ENCODE measurements at regions not wholly inside any gene's neighbourhood (a gene's known extent, or its start where the extent isn't known, plus 50 kb on each side); places are given as distances from the start of the nearest gene placed in this dataset.

DNA sequence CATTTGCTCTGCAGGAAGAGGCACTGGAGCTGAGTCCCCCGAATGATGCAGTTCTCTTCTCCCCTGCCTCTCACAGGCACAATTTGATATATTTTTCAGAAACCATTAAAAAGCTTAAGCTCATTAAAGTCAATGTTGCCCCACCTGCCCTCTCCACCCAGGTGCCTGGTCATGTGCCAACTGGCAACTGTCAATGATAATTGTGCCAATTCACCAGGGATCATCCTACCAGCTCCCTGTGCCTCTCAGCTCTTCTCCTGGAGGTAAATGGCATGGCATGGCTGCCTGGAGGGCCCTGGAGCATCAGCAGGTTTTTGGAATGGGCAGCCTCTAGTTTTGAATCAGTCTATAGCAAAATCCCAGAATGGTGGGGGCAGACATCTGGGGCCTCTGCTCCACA is 279.6 kb upstream of the ID2 start:
- no peak for DNase-seq

DNA sequence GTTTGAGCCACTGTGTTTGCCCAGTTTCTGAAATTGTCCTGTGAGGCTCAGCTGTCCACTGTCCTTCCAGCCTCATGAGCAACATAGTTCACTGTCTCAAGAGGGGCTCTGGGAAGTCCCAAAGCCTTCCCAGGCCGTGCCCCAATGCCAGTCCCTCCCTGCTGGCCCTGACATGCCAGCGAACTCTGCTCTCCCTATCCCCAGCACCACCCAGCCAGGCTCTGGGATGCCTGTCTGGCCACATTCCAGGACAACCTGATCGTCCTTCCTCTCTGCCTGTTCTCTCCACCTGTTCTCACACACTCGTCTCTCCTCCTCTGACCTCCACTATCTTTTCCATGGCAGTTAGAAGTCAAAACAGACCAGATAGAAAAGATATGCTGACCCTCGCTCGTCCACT is 278.0 kb upstream of the ID2 start:
- DNase-seq, result no peak

DNA sequence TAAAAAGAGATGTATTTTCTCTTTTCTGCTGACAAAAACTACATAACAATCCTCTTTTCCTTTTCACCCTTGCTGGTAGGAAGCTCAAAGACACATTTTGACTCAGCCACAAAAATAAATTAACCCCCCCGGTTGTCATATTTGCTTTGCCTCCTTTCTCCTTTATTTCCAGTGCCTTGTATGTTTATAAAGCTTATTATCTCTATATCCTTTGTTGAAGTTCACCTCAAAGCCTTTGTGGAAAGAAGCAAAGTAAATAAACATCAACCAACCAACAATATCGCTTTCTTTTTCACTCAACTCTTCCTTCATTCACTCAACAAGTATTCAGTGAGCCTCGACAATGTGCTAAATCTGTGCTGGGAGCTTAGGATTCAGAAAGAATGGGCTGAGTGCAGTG is 276.5 kb upstream of the ID2 start:
- no peak for DNase-seq

DNA sequence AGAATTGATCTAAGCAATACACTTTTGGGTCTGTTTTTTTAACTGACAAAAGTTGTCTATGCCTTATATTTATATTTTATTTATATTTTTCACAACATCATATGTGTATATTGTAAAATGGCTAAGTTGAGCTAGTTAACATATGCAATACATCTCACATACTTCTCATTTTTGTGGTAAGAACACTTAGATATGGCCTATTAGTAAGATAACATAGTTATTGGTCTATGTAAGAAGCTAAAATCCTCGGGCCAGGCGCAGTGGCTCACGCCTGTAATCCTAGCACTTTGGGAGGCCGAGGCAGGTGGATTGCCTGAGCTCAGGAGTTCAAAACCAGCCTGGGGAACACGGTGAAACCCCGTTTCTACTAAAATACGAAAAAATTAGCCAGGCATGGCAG is 275.6 kb upstream of the ID2 start:
- no peak for DNase-seq

DNA sequence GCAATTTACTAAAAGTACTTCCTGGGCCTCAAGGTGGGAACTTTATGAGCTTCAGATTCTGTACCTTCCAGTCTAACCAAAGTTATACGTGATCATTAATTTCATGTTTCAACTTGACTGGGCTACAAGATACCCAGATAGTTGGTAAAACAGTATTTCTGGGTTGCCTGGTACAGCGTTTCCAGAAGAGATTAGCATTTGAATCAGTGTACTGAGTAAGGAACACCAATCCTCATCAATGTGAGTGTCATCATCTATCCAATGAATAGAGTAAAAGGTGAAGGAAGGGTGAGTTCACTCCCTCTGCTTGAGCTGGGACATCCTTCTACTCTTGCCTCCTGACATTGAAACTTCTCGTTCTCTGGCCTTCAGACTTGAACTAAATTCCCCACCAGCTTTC is 274.5 kb upstream of the ID2 start:
- no peak for DNase-seq

DNA sequence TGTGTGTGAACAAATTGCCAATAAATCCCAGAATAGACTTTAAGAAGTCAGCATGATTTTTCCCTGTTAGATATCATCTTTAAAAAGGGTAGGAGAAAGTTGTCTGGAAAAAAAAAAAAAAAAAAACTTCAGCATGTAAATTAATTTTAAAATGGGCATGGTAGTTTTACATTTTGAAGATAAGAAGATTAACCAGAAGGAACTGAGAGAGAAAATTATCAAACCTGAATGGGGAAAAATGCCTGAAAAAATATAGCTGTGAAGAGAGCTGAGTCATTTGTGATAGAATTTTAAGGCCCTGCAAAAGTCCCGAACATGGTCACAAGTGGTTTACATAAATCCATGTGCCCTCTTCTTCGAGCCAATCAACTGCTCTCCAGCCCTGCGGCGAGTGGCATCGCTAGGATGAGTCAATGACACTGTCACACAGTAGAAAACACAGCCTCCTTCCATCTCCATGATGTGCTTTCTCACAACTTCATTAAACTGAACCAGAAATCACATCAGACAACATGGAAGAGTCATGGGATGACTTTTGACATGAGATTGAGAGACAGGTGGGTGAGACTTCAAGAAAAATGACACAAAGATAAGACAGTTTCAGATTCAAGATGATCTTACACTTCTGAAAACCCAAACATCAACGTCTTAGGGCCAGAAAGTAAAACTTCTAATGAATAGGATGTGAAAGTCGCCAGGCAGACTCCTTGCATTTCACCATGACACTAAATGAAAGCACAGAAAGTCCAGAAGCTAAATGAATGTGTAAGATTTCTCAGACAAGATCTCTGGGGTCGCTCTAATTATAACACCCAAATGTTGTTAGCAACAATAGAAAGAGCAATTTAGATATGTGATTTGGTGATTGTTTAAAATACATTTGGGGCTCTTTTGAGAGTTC is 273.0 kb upstream of the ID2 start:
- peak; percentile 49 to 56 for DNase-seq

DNA sequence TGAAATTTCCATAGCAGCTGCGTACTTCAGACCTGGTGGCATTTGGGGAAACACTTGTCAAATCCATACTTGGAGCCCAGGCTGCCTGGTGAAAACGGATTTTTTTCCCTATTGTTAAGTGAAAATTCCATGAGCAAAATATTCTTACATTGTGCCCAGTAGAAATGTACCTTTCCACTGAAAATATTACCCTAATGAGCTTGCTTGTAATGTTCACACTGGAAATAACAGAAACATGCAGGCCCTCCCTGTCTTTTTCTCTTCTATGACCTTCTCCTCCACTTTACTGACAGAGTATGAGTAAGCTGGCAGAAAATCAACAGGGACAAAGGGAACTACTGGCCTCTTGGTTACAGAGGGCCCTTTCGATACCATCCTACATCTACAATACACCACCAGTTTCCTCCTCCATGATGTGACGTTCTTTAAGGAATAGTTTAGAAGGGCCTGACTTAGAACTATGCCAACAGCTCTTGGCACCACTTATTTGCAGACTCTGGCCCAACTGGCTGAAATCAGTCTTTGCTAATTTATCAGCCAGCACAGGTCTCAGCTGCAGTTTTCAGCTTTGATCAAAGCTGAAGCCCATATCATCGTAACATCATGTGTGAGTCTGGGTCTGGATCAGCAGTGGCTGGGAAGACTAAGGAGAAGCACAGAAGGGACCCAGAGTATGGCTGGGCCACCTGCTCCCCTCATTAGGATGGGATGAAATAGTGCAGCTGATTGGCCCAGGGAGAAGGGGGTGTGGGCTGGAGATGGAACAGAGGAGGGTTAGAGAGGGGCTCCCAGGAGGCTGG is 272.2 kb upstream of the ID2 start:
- no peak for DNase-seq

DNA sequence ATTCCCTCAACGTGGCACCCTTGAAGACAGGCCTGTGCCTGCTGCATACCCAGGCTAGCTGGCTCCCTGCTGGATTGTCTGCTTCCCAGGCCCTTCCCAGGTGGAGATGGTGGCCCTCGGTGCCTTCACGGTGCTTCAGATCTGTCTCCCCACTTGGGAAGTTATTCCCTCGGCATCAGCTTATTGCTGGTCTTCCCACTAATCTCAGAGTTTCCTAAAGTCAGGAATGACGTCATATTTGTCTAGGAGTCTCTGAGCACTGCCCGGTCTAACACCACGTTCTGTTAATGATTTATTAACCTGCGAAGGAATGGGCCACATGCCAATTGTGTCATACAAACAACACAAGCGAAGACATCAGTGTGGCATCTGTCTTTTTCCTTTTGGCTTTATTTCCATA is 269.8 kb upstream of the ID2 start:
- DNase-seq, result no peak

DNA sequence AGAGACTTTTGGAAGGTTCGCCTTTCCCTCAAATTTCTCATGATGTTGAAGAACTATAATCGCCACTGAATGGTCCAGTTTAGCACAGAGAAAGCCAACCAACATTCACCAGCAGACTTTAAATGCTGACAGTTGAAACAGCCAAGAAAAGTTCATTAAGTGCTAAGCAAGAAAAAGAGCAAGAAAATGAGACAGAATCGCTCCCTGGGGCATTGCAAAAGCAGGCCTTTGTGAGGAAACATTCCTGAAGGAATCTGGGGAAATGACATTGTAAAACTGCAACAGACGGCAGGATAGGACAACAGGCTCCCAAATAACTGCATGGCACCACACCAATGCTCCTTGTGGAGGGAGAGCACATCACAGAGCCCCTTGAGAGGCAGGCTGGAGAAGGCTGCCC is 269.3 kb upstream of the ID2 start:
- no peak for DNase-seq

DNA sequence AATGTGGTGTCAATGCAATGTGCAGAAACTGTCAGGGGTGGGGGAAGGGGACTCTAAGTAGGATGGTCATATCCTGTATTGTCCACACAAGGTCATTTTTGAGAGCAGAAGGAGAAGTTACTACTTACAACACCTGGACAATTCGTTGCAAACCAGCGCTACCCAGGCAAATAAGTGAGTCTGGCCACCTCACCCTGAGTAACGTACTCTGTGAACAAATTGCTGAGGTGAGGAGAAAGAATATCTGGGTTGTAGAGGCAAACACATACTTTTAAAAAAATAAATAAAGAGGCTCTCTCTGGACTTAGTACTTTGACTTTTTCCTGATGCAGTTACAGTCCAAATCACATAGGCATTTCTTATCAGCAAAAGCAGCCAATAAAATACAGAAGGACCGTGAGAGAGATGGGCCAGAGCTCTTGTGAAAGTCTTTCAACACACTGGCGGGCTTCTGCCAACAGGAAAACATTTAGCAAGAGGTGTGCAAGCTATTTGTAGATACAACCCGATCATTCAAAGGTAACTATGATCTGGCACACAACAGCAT is 268.2 kb upstream of the ID2 start:
- DNase-seq, result no peak

DNA sequence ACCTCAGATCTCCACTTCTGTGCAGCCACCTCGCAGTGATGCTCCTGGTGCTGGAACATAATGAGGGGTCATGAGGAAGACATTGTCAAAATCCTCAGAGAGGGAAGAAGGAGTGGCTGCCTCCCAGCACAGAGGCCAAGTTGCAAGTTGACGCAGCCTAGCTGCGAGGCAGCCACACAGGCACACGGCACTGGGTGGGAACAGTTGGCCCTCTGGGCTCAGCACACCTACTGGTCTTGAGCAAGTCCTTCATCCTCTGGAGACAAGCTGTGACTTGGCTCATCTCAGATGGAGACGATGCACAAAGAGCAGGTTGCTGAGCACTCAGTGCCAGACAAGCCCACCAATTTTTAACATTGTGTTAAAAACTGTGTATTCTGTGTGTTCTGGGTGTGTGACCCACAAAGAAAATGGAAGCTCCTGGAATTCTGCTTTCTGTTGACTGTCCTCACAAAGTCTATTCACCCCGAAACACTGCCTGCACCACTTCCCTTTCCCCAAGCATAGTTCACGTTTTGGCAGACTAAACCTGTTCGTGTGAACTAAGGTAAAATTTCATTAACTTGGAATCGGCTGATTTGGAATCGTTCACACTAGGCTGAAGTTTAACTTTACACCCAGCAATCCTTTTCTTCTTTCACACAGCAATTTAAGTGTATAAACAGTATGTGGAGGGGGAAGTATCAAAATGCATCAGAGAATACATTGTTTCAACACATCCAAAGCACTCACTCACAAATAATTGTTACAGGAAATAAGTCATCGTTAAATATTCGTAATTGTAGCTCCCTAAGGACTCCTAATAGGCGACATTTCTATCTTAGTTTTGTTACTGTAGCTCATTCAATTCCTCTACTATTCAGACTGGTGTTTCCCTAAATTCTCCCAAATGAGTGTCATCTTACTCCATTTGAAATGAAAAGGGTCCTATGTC is 266.6 kb upstream of the ID2 start:
- DNase-seq, result no peak

DNA sequence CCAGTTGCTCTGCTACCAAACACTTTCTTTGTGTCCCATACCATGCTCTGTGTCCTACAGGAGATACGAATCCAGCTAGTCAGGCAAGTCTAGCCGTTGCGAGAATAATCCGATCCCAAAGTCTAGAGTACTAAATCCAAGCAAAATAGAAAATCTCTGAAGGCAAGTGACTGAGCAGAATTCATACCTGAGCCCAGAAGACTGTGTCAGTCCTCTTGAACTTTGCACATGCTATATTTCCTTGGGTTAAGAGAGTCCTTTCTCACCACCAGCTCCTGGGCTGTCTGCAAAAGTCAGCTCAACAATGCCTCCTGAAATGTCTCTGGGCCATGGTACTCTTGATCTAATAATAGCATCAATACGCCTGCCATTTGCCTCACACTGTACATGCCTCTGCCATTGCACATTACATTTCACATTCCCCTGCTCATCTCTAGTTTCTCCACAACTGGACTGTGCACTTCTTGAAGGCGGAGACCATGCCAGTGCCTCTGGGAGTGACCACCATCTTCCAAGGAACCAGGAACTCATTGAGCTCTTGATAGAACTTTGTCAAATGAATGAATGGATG is 265.8 kb upstream of the ID2 start:
- no peak for DNase-seq

DNA sequence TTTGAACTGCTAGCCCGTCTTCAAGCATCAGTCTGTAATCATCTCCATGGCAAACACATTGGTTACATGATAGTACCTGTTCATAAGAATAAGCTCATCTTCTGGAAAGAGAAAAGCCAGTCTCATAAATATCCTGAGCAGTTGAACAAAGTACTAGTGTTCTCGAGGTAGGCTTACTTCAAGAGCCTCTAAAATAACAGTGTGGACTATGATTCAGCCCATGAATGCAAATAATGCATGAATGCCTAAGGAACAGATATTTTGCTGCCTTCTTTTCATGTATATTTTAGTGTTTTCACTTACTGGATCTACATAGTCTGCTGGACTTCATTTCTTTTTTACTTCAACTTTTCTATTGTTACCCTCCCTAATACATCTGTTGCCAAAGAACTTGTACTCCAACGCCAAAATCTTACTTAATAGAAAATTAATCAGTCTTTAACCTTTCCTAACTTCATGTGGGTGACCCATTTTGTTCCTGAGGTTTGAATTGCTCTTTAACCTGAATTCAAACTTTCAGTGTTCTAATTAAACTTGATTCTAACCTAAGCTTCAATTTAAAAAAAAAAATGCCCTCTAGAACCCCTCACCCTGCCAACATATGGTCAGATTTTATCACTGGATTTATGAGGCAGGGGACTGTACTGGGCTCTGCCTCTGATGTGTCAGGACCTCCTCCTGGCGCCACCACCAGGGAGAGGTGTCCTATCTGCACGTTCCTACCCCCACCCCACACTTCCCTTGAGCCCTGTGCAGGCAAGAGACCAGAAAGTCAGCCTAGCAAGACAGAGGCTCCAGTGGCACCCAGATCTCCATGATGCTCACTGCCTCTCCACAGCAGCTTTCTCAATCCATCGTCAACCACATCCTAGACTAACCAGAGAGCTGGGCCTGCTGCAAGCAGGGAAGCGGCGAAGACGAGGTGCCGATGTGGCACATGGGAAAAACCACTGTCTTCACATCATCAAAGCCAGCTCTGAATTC is 264.7 kb upstream of the ID2 start:
- no peak for DNase-seq

DNA sequence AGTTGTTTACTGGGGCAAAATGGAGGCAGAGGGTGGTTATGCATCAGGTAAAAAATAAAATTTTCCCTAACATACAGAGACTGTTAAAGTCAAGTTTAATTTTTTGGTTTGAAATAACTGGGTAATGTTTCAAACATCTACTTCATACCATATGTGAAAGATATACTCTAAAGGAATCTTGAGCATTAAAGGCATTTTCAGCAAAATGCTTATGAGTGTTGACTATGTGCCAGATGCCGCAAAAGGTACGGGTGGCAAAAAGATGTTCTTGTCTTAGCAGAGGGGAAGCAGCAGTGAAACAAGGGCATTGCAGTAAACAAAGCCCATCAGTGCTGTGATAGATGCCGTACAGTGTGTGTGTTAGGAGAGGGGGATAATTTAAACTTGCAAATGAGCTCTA is 263.1 kb upstream of the ID2 start:
- DNase-seq, result no peak

DNA sequence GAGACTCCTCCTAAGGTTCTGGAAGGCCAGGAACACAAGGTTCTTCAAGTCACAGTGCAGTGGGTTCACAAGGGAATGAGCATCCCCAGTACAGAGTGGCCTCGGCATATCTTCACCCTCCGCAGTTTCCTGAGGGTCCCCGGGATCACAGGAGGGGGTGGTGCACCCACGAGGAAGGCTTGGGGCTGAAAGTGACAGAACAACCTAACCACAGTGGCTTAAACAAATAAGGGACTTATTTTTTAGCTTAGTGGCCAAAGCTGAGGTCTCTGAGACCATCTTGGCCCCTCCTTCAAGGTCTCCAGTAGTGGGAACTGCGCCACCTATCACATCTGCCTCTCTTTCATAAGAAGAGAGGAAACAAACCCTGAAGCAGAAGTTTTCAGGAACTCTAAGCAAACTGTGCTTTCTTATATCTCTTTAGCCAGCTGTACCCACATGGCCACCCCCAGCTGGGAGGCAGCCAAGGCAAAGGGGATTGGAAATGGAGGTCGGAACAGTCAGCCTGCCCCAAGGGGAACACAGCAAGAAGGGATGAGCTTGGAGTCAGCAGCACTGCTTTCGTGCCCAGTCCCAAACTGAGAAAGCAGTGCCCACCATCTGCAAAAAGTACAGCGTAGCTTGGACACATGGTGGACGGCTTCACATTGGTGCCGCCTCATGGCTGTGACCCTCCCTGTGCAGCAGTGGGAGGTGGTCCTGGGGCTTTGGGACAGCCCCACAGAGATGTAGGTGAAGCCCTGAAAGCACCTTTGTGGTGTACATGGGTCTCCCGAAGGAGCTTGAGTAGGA is 260.0 kb upstream of the ID2 start:
- no peak for DNase-seq

DNA sequence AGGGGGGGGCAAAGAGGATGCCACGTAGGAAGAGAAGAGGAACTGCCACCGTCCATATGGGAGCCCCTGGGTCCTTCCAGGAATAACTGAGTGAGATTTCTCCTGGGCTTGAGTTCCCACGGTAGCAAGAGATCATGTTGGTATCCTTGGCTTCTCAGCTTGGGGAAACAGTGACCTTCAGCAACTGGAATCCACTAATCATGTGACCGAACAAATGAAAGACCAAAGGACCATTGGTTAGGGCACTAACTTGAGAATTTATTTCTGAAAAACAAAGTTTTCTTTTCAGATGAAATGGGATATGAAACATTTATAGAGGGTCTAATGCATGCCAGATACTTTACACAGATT is 259.4 kb upstream of the ID2 start:
- no peak for DNase-seq

DNA sequence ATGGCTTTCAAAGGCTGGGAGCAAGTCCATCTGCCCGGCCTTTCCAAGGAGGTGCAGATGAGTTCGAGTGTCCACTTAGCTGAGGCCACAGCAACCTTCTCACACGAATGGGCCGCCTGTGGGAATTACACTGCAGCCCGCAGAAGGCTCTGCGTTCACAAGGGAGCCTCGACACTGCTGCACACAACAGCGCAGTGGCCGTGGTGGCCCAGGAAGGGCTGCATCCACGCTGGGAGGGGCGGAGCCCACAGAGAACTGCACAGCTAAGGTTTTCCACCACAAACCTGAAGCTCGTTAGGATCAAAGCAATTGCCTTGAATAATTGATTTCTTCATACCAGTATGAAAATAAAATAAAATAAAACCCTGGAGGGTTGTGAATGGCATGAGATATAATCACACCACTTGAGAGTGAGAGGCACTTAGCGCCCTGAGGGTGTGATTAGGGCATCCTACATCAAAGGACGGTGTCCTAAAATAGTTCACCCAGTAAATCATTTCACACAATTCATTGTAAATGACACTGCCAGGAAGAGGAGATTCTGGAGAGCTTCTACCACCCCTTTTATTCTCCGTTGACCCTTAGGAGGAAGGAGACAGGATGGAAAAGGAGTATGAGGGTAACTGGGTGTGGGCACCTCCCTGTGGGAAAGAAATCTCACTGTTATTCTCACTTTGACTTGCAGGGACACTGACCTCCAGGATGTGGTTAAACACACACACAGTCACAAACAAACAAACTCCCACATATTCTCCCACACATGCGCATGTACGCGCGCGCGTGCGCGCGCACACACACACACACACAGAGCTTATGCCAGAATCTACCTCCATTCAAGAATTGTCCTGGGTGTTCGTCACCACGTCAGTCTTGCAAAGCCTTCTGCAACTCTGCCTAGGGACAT is 256.6 kb upstream of the ID2 start:
- peak; percentile 27 to 29 for DNase-seq

DNA sequence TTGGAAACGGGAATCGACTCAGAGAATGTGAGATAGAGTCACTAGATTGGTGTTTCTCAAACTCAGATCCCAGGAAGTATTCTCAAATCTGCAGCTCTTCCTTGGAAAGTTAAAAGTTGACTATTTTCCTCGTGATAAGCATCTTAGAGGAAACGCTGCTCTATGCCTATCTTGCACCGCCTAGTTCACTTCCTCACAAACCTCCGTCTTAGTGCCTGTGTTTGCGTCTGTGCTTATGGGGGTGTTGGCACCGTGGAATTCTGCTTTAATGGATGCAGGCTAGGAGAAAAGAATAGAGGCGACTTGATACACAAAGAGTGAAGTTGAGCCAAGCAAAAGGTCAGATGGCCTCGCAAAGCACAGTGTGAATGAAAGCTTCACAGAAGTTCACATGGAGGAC is 255.3 kb upstream of the ID2 start:
- no peak for DNase-seq

DNA sequence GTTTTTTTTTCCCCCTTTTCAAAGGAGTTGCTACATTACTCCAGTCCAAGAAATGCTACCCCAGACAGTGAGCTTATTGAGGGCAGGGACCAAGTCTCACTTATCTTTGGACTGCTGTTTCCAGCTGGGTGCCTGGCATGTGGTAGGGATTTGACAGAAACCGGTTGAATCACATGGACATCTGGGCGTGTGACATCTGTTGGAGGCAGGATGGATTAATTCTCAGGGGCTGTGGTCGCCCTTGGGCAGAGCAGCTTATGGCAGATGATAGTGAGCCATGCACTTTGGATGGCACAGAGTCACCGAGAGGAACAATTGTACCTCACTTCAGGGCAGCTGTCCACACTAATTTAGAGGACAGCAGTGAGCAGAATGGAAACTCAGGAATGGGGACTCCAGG is 254.6 kb upstream of the ID2 start:
- no peak for DNase-seq

Data from CD4-positive, alpha-beta T cell treated with Interleukin-1 beta for 1 hour (primary cell).